HG02981 (cell line): ENCODE measurements at regions not wholly inside any gene's neighbourhood (a gene's known extent, or its start where the extent isn't known, plus 50 kb on each side); places are given as distances from the start of the nearest gene placed in this dataset.
"Not testable (repeated sequence)": the region's sequence is repeated elsewhere in the genome, so short reads cannot be mapped to it uniquely, and the experiment has no call there.

Experiments used
- ATAC-seq: cut with Tn5 transposase; IDR thresholded peaks from one replicate; pipeline ENCODE4 v1.9.1; 2021; ENCODE audit warnings: mild to moderate bottlenecking, moderate library complexity; ENCODE audit not compliant: unreplicated experiment

DNA sequence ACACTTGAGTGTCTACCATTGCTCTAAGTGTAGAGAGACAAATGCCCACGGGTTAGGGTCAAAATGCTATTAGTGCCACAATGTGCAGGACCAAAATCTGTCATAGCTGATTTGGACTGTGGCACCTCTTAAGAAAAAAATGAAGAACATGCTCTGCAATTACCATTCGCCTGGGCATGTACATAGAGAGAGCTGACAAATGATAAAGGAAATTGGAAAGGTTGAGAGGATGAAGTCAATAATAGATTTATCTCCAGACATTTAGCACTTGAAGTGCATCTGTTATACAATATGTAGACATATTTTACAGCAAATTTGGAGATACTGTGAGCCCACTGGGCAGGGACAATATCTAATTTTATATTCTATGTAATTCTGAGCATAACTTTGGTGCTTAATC lies 804.4 kb downstream of the SATB2 start:
- ATAC-seq, result no peak

DNA sequence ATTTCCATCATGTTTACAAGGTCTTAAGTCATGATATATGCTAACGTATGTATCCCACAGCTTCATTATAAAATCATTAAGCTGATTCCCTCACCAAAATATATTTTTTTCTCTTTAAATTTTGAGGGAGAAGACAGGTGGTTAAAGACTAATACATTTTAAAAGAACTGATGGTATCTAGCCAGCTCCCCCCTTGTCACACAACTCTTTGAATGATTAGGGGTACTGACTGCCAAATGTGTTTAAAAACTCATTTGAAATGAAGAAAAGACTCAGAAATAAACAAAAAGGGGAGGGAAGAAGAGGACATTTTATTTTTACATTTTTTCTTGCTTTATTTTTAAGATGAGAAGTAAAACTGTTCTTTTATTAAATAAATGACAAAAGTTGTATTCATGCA lies 805.3 kb downstream of the SATB2 start:
- ATAC-seq, result no peak

DNA sequence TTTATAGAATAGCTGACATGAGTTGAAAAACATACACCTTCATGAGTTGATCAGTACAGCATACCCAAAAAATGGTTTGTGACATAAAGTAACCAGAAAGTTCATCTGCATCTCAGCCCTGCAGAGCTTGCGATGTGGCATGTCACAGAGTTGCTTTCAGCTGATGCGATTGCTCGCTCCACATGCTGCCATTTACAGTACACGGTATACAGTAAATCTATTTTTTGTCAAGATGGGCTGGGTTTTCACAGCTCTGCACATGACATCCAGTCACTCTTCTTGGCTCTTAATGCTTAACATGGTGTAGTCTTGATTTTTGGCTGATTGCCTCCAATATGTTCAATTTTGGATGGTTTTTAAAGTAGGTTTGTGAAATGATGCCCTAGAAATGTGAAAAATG lies 811.9 kb downstream of the SATB2 start:
- ATAC-seq, result no peak

DNA sequence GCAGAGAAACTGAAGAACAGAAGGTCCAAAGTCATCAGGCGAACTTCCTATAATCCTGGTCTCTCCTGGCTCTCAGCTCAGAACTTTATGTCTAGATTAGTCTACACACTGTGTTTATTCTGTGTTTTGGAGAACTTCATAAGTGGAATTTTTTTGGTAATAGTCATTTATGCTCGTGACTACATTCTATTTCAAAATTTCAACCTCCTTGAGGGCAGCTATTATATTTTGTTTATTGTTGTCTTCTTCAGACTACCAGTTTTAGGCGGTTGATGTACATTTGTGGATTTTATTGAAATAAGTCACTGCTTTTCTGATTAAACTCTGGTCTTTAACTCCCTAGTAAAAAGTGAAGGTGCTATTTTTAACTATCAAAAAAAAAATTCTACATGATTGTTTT lies 816.6 kb downstream of the SATB2 start:
- no peak for ATAC-seq

DNA sequence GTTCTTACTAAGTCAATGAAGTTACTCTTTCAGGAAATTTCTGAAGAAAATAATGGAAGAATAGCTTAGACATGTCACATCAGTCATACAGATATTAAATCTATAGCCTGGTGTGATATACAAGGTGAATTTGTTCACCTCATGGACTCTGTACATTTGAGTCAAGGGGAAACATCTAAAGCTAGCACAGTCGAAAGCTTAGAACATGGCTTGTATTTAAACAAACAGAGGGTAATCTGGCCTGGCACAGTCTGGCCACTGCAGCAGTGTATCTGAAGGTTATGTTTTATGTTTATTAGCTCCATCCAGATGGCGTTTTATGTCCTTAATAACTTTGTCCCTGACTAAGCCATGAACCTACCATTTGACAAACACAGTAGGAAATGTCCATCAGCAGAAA lies 817.3 kb downstream of the SATB2 start:
- ATAC-seq, result no peak

DNA sequence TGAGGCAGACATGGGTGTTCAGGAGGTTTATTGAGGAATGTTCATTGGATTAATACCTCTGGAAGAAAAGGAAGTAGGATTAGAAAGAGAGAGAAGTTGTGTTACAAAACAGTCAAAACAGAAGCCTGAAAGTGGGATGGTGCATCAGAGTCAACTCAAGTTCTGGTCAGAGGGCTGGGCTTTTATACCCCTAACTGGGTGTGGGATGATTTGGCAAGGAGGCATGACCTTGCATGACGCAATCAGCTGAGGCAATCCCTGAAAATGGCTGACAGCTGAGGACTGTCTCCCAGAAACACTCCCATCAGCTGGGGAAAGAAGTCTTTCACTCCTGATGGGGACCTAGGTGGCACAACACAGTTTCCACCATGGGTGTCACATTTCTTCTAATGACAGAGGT lies 818.2 kb downstream of the SATB2 start:
- no peak for ATAC-seq

DNA sequence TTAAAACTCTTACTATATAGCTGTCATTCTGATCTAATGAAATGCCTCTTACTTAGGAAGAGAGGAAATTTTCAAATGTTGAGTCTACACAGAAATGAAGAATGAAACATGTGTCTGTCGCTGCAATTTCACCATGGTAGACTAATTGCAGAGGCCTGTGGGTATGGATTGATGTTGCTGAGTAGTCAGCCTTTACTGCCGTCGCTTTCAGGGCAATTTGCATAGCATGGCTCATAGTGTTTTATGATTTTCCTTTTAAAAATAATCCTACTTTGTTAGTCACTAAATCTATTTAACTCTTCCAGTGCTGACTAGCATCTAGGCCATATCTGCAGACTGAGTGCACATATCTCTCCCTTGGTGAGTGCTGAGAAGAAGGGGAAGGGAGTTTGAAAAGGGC lies 819.2 kb downstream of the SATB2 start:
- ATAC-seq, result no peak

DNA sequence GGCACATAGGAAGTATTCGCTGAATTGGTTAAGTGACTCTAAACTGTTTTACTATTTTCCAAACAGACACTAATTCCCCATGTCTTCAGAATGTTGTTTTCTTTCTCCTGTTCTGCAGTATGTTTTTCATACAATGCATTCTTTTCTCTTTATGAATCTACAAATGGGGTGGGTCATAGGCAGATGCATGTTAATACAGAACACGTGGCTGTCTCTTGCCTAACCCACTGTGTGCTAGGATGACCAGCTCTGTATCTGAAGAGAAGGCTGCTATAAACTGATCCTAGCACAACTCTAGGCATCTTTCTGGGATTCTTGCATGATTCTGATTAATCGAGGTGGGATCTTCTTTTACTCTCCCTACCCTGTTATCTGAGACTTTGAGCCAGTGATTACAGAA lies 826.0 kb downstream of the PLCL1 start:
- ATAC-seq, result no peak

DNA sequence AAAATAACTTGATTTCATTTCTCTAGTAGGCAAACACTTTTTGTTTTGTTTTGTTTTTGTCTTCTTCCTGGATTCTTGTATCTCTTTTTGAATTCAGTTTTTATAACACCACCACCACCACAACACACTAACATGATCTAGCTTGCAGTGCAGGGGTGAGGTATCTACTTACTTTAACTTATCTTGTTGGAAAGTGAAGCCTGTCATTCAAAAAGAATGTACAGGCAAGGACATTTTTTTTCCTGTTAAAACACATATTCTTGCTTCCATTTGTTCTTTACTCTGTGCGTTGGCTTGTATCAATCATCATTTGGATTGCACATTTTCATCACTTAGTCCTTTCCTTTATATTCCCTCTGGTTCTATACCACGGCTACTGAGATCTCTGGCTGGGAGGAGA lies 824.2 kb downstream of the PLCL1 start:
- ATAC-seq, result no peak

DNA sequence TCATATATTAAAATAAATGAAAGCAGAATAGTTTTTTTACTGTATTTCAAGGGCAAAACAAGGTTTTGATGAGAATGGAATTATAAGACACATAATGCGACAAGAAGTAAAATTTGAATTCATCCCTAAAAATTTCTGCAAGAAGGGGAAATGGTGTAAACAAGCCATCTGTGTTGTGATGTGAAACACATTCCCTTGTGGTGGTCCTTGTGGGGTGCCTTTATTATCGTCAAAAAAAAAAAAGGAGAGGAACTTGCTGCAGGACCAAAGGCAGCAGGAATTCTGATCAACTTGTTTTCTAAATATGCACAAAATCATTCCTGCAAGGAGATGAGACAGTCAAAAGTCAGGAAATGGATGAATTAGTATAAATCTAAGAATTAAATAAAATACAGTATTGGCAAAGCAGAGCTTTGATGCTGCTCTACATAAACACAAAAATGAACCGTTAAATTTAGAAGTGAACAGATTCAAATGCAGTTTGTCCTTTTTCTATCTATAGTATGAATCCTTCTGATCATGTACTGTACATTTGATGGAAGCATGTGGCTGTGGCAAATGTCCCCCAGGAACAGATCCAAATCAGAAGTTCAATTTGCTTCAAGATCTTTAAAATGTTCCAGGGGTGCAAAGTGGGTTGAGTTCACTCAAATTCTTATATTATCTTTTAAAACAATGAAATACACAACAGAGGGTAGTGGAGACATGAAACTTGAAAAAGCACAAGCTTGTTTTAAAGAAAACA lies 818.8 kb downstream of the PLCL1 start:
- ATAC-seq, result no peak

DNA sequence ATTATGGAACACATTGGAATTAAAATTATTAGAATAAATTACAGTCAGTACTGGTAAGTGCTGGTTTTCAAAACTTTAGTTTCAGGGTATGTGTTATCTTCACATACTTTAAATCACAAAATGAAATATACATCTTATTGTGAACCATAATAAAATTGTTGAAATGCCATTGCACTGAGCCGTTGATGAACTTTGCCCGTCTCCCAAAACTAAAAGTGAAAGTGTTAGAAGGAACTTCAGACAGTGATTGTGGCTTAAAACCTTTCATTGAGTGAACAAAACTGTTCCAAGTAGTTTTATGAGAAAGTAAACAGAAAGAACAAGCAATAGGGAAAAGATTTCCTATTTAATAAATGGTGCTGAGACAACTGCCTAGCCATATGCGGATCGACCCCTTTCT lies 811.6 kb downstream of the PLCL1 start:
- ATAC-seq, result no peak

DNA sequence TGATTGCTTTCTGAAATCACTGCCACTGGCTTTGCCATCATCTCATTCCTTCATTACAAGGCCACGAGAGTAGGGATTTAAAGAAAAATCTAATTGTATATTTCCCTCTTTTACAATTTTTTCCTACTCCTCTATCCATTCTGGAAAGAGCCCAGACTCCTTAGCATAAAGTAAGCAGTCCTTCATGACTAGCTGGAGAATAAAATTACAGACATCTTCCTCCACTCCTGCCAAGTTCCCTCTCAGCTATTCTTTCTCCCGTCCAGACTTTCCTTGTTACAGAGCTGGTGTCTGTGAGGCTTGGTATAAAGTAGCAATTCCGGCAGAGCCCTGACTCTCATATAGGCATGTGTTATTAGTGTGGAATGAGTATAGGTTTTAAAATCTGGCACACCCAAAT lies 806.8 kb downstream of the PLCL1 start:
- ATAC-seq, result no peak

DNA sequence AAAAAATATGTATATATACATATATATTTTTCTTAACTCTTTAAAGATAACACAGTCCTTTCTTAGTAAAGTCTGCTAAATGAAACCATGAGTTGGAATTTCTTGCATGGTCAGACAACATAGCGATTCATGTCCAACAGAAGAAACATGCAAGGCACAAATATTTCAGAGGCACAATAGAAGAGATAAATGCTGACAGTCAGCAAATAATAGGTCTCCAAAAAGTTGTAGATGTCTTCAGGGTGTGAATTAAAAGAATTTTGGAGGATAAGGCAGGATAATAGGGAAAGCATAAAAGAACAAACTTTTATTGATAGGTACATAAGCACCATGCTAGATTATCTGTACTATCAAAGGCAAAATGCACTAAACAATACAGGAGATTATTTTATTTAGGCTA lies 800.2 kb downstream of the PLCL1 start:
- no peak for ATAC-seq

DNA sequence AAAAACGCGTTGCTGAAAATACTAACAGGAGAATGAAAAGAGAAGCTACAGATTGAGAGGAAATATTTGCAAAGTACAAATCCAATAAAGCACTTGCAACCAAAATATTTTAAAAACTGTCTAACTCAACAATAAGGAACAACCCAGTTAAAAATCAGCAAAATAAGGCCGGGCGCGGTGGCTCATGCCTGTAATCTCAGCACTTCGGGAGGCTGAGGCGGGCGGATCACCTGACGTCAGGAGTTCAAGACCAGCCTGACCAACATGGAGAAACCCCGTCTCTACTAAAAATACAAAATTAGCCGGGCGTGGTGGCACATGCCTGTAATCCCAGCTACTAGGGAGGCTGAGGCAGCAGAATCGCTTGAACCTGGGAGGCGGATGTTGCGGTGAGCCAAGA lies 798.6 kb downstream of the PLCL1 start:
- ATAC-seq, result not testable (repeated sequence)

DNA sequence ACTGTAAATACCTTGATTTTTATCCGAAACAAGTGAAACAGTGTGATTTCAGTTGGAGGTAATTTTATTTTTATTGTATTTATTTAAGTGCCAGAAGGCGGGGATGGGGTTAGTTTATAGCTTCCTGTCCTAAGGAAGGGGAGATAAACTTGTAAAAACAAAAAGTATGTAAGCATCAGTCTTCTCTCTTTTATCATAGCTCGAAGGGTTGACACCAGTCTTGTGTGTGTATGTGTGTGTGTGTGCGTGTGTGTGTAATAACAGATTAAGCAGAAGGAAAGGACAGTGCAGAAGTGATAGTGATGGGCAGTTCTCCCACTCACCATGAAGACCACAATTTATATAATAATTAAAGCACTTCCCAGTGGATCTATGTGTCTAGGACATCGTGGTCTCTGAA lies 793.3 kb downstream of the PLCL1 start:
- ATAC-seq, result no peak

DNA sequence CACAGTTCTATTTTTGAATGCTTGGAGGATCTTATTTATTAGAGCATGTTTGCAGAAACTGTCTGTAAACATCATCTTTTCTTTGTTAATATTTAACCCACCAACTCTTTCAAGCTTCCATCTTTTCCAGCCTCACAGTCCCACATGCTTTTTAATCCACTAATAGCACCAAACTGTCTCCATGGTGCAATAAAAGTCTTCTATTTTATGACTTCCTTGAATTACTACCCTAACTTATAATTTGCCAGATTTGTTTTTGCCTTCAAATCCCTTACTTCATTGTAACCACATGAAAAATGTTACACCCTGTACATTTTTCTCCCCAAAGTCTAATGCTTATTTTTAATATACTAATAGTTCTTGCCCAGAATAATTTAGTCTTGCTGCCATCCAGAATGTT lies 792.6 kb downstream of the PLCL1 start:
- ATAC-seq, result no peak

DNA sequence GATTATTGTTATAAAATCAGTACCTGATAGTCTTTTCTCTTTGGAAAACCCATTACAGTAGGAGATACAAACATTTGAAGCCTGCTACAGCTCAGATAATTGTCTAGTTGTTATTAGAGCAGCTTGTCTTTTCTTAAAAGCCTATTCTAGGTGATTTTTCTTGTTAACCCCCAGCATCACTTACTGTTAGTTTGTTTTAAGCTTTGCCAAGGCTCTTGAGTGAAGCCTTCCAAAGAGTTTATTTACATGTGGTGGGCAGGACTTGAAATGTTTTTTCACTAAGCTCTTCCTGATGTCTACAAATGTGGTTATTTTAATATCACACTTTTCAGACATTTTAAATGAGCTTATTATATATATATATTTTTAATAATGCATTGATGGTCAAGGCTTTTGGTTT lies 791.3 kb downstream of the PLCL1 start:
- ATAC-seq, result no peak

DNA sequence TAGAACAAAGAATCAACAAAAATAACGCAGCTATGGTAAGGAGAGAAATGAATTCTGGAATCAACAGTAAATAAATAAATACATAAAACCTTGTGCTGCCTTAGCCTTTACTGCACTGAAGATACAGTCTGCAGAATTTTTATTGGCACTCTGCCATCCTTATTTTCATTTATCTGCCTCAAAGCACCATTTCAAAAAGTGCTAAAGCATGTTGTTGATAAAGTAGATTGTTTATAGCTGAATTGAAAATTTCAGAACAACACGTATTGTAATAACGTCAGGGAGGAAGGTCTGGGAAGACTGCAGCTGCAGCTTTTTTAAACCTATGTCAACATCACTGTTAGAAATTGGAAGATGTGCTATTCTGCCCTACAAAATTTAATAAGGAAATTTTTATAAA lies 787.2 kb downstream of the PLCL1 start:
- no peak for ATAC-seq

DNA sequence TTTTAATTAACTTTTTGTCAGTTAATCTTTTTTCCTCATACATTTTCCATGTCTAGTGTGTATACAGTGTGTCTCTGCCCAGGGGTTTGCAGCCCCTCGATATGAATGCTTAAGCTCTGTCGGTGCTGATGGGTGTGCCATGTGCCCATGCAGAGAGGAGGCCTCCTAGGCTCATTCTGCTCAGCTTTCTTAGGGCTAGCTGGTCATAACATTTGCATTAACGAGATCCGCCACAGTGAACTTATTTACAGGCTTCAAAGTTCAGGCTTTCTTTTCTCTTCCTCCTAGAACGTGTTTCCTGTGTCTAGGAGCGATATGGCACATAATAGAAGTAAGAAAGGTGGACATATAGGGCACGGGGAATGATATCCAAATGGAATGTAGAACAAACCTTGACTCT lies 783.3 kb downstream of the PLCL1 start:
- no peak for ATAC-seq

DNA sequence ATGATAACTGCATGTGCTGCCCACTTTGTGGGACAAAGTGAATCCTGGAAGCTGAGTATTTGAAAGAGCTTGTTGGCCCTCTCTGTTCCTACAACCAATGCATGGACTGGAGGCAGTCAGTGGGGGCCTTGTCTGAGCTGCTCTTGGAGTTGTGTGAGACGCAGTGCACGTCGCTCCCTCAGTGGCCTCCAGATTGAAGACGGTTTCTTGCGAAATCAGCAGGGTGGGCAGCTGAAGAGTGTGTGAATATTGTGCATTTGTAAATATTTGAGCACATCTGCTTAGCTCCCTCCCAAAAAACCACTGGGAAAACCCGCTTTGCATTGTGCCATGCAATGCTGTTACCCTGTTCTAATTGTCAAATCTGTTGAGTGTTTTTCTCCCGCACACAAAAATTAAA lies 782.8 kb downstream of the PLCL1 start:
- no peak for ATAC-seq

DNA sequence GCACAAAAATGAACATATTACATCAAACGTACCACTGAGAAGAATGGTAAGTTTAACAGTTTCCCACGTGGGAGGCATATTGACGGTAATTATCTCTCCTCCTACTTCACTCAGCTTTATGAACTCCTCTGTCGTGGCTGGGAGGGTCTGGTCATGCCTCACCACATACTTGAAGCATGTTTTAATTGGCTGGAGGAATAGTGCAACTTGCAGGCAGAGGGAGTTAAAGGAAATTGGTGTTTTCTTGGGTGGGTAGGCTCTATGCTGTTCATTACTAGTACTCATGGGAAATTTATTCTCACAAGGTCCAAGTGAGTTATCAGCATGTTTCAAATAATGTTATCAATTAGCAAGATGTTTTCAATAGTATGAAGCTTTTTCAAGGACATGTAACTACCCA lies 767.0 kb downstream of the PLCL1 start:
- no peak for ATAC-seq

DNA sequence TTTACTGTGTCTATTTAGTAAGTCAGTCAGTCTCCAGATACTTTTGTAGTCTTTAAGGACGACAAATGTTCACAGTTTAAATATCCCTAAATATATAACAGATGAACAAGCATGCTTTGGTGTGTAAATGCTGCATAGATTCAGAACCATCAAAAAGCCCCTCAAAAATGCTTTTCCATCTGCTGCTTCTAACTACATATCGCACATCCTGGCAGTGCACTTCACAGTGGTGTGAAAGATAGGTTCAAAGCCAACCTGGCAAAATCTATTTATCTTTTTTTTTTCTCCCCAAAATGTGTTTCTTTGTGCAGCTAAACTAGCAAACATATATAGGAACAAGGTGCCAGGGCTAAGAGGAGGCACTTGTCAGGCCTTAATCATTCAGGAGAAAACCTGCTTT lies 753.8 kb downstream of the PLCL1 start:
- ATAC-seq, result no peak

DNA sequence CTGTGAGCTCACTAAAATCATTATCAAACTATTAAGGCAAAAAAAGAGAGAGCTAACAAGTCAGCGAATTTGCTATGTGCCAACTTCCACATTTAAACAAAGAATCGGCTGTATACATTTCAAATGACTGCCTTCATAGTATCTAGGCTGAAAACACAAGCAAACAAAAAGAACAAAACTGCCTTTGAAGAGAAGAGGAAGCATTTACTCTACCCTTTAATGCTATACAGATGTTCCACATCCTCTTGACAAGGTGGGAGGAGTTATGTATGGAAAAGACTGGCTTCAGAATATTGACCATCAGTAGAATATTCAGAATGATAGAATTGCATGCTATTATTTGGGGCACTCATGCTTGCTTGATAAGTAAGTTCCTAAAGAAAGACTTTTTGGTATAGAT lies 741.7 kb downstream of the PLCL1 start:
- no peak for ATAC-seq
